Psoas muscle (tissue), 7 donors: ENCODE measurements at regions not wholly inside any gene's neighbourhood (a gene's known extent, or its start where the extent isn't known, plus 50 kb on each side); places are given as distances from the start of the nearest gene placed in this dataset.

Experiments used
- ATAC-seq, 4 donors: fragments of 200-7000 bp; cut with Tn5 transposase; one replicate each; pipeline ENCODE4 v1.9.1; 2020; ENCODE audit warnings: moderate library complexity in 3 of 4, mild to moderate bottlenecking in 2 of 4
- DNase-seq, 2 donors: peaks; one replicate each; pipeline ENCODE4 v3.0.0-alpha.2; 2020
- H3K27ac ChIP-seq: fragments of 200-600 bp; one replicate; pipeline ENCODE4 v1.8.0; 2022
- H3K27me3 ChIP-seq, 3 donors: fragments of 200-600 bp in 1 of 3; one replicate each; pipeline versions ENCODE4 v1.6.1 to v1.8.0; 2013 to 2022; ENCODE audit warnings: low read length in 2 of 3, mild to moderate bottlenecking in 2 of 3, moderate library complexity in 1 of 3; ENCODE audit not compliant: insufficient read depth in 3 of 3
- H3K36me3 ChIP-seq, 2 donors: fragments of 200-600 bp in 1 of 2; one replicate each; pipeline versions ENCODE4 v1.6.1 to v1.8.0; 2013 to 2022; ENCODE audit warnings: low read depth in 1 of 2, mild to moderate bottlenecking in 1 of 2, moderate library complexity in 1 of 2; ENCODE audit not compliant: insufficient read depth in 1 of 2
- H3K4me1 ChIP-seq: fragments of 200-600 bp; one replicate; pipeline ENCODE4 v1.8.0; 2022
- H3K4me3 ChIP-seq: fragments of 200-600 bp; one replicate; pipeline ENCODE4 v1.8.0; 2022; ENCODE audit warnings: mild to moderate bottlenecking
- H3K9me3 ChIP-seq: fragments of 200-600 bp; one replicate; pipeline ENCODE4 v1.8.0; 2022
- WGBS, 3 donors: extraction: QIAGEN DNeasy Blood & Tissue Kit; methylation state at CpG; one replicate each; pipeline versions ENCODE4 v1.1.6 to v1.1.7; 2013; 5-methylcytosine and 5-hydroxymethylcytosine counted together
- intact Hi-C, 2 donors: fragments of 100-400 bp; cut with DNase I; formaldehyde crosslinking; loops; one replicate each; pipeline versions ENCODE4 v1.11.0 to v1.14.2; 2022
- TF ChIP-seq, protein P1 (sequence below): fragments of 200-600 bp; IDR thresholded peaks from one replicate; pipeline ENCODE4 v1.8.0; 2022; ENCODE audit warnings: antibody characterized with exemption
- donor health status: healthy with polysubstance abuse.
- donor health status: DM: no; HTN: no; CAD: no; lungs with moderate emphysema.
- donor health status: Bipolar disorder and iron deficiency.
- donor health status: healthy.
- donor health status: DM: yes; HTN: yes; CAD: no.
- donor health status: DM: no; HTN: no; CAD: no.
- donor health status: DM: yes; HTN: yes; CAD: no.

DNA sequence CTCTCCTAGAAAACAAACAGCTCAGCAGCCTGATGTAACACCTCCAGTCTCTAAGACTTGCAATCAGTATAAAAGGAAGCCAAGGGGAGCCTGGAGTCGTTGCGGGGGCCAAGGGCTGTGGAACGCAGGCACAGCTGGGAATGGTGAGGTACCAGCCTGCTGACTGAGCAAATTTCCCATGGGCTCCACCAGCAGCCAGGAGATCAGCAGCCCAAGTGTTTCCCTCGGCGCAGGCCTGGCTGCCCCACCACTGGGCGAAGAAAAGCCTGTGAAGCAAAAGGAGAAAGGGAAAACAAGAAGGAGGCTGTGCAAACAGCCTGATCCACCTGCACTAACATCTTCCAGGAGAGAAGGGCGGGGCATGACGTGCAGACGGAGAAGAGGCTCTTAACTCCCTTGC is 155.3 kb downstream of the SHQ1 start:
- intact Hi-C loops: no loop called here
- no peak overlapping the region for H3K27ac ChIP-seq
- no peaks in the 10 kb centered on the region for H3K36me3 ChIP-seq
- no peak overlapping the region for H3K4me3 ChIP-seq
- no peaks in the 10 kb centered on the region for H3K27me3 ChIP-seq
- H3K4me1 ChIP-seq: no peaks in the 10 kb centered on the region
- WGBS, 3 donors: 75 to 82% (median 79%) methylated on average over 9 of the region's 9 CpGs
- TF ChIP-seq, protein P1, sequence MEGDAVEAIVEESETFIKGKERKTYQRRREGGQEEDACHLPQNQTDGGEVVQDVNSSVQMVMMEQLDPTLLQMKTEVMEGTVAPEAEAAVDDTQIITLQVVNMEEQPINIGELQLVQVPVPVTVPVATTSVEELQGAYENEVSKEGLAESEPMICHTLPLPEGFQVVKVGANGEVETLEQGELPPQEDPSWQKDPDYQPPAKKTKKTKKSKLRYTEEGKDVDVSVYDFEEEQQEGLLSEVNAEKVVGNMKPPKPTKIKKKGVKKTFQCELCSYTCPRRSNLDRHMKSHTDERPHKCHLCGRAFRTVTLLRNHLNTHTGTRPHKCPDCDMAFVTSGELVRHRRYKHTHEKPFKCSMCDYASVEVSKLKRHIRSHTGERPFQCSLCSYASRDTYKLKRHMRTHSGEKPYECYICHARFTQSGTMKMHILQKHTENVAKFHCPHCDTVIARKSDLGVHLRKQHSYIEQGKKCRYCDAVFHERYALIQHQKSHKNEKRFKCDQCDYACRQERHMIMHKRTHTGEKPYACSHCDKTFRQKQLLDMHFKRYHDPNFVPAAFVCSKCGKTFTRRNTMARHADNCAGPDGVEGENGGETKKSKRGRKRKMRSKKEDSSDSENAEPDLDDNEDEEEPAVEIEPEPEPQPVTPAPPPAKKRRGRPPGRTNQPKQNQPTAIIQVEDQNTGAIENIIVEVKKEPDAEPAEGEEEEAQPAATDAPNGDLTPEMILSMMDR: no peak
- no peaks in the 10 kb centered on the region for H3K9me3 ChIP-seq
- ATAC-seq (no peak), DNase-seq (no peak)

DNA sequence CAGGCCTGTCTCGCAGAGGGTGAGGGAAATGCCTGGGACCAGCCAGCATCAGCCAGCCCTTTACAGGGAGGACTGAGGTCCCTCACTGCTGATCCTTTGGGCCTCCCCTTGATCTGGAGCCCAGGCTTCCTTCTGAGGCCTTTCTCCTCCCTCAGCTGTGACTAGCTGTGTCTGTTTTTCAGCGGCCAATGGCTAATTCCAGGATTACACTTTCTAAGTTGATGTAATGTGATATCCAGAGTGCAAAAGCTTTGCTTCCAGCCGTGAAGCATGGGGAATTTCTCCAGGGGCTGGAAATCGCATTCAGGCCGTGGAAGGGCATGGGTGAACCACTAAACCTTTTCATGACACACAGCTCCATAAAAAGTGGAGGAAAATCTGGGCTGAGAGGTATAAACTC is 157.6 kb downstream of the SHQ1 start:
- intact Hi-C loops: no loop called here
- no peaks in the 10 kb centered on the region for H3K4me1 ChIP-seq
- WGBS, 3 donors: 52 to 59% (median 58%) methylated on average over 5 of the region's 5 CpGs
- no peak overlapping the region for H3K4me3 ChIP-seq
- H3K27me3 ChIP-seq: no peaks in the 10 kb centered on the region
- TF ChIP-seq, protein P1: no peak
- ATAC-seq: no peak
- H3K9me3 ChIP-seq: no peaks in the 10 kb centered on the region
- no peak overlapping the region for H3K27ac ChIP-seq
- no peaks in the 10 kb centered on the region for H3K36me3 ChIP-seq
- DNase-seq: no peak

DNA sequence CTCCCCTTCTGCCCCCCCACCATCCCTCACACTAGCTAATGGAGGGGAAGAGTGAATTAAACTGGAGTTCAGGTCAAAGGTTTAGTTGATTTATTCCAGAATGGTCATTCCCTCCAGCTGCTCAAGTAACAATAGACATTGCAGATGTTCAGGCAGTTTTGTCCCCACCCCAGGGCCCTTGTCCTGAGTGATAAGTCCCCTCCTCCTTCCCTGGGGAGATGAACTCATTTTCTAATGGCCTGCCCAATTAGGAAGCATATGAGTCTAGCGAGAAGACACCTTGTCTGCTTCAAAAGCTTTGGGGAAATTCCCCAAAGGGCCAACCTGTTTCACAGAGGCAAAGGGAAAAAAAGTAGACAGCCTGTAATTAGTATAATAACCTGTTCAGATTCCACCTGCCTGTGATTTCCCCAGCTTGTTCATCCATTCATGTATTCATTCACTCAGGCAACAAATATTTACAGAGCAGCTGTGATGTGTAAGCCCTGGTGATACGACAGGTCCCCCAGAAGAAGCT is 165.3 kb downstream of the SHQ1 start:
- DNase-seq (no peak), ATAC-seq (no peak)
- H3K4me1 ChIP-seq: no peaks in the 10 kb centered on the region
- TF ChIP-seq, protein P1: no peak
- no peak overlapping the region for H3K4me3 ChIP-seq
- no peaks in the 10 kb centered on the region for H3K36me3 ChIP-seq
- H3K27ac ChIP-seq: no peak overlapping the region
- 58 to 88% (median 70%) methylated on average over 2 of the region's 2 CpGs for WGBS, 3 donors
- H3K9me3 ChIP-seq: no peaks in the 10 kb centered on the region
- H3K27me3 ChIP-seq: no peaks in the 10 kb centered on the region
- intact Hi-C loops: no loop called here

DNA sequence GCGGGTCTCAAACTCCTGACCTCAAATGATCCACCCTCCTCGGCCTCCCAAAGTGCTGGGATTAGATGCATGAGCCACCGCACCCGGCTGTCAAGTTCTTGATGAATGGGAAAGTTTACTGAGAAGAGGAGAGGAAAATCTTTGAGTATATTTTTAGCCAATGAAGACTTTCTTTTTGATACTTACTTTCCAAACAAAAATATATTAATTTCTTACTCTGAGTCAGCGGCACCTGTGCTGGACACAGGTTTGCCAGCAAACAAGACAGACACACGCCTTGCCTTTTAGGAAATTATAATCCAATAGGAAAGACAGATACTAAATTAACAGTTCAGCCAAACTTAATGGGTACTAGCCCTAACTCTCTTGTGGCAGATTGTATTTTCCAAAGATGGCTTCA is 166.6 kb downstream of the SHQ1 start:
- no peak overlapping the region for H3K27ac ChIP-seq
- H3K4me1 ChIP-seq: no peaks in the 10 kb centered on the region
- H3K27me3 ChIP-seq: no peaks in the 10 kb centered on the region
- intact Hi-C loops: no loop called here
- 91 to 92% (median 91%) methylated on average over 6 of the region's 6 CpGs for WGBS, 3 donors
- no peak overlapping the region for H3K4me3 ChIP-seq
- DNase-seq (no peak), ATAC-seq (no peak)
- TF ChIP-seq, protein P1: no peak
- no peaks in the 10 kb centered on the region for H3K9me3 ChIP-seq
- no peaks in the 10 kb centered on the region for H3K36me3 ChIP-seq

DNA sequence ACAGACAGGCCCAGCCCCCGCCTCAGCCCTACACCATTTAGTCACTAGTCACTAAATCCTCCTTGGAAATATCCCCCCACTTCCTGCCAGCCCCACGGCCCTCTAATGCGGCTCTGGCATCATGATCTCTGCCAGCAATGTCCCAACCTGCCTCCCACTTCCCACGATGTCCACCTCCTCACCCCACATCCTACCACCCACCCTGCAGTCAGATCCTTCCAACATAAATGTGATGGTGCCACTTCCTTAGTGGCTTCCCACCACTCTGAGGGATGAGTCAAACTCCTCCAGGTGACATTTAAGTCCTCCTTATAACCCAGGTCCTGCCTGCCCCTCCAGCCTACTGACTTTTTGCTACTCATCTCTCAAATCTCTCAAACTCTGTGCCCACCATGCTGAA is 167.5 kb downstream of the SHQ1 start:
- DNase-seq: no peak
- TF ChIP-seq, protein P1: no peak
- H3K27ac ChIP-seq: no peak overlapping the region
- no peaks in the 10 kb centered on the region for H3K27me3 ChIP-seq
- H3K36me3 ChIP-seq: no peaks in the 10 kb centered on the region
- 52 to 71% (median 67%) methylated on average over 4 of the region's 4 CpGs for WGBS, 3 donors
- H3K9me3 ChIP-seq: no peaks in the 10 kb centered on the region
- intact Hi-C loops: no loop called here
- no peaks in the 10 kb centered on the region for H3K4me1 ChIP-seq
- ATAC-seq: no peak
- no peak overlapping the region for H3K4me3 ChIP-seq
